WTC11 (cell line): ENCODE measurements at regions not wholly inside any gene's neighbourhood (a gene's known extent, or its start where the extent isn't known, plus 50 kb on each side); places are given as distances from the start of the nearest gene placed in this dataset.

Experiments used
- ATAC-seq: fragments of 200-7000 bp; cut with Tn5 transposase; 2 replicates; pipeline ENCODE4 v1.10.0; 2021; ENCODE audit warnings: mild to moderate bottlenecking, moderate library complexity
- CTCF ChIA-PET: fragments of 300-600 bp; sonication (Branson Sonifier 250); formaldehyde crosslinking; loops from one replicate; lab custom pipeline; 2021; ENCODE audit warnings: antibody characterized with exemption; lab: Charles Lee
- POLR2A ChIA-PET: fragments of 350-600 bp; sonication (Branson Sonifier 250); formaldehyde crosslinking; loops from one replicate; lab custom pipeline; 2021; ENCODE audit warnings: antibody characterized with exemption; lab: Charles Lee
- DNase-seq: peaks from one replicate; pipeline ENCODE4 v3.0.0; 2021; ENCODE audit warnings: low spot score
- H3K27ac Mint-ChIP-seq: 2 replicates; pipeline ENCODE4 v1.8.0; 2021; ENCODE audit warnings: mixed read lengths
- H3K27me3 Mint-ChIP-seq: 2 replicates; pipeline ENCODE4 v1.8.0; 2021; ENCODE audit warnings: low read depth, mild to moderate bottlenecking, moderate library complexity, mixed read lengths
- H3K36me3 Mint-ChIP-seq: 2 replicates; pipeline ENCODE4 v1.8.0; 2021; ENCODE audit warnings: mixed read lengths
- H3K4me1 Mint-ChIP-seq: 2 replicates; pipeline ENCODE4 v1.8.0; 2022; ENCODE audit warnings: mixed read lengths
- H3K4me3 Mint-ChIP-seq: 2 replicates; pipeline ENCODE4 v1.8.0; 2021; ENCODE audit warnings: mild to moderate bottlenecking, moderate library complexity, mixed read lengths
- H3K9me3 Mint-ChIP-seq: 2 replicates; pipeline ENCODE4 v1.8.0; 2021; ENCODE audit warnings: mixed read lengths
- ATF2 ChIP-seq: sonication (generic); formaldehyde crosslinking; IDR thresholded peaks from 2 replicates; pipeline ENCODE4 v1.8.1; 2022; ENCODE audit warnings: low read depth, missing genetic modification reagents, borderline replicate concordance
- CREM ChIP-seq: sonication (generic); formaldehyde crosslinking; IDR thresholded peaks from 2 replicates; pipeline ENCODE4 v1.8.1; 2022; ENCODE audit warnings: mild to moderate bottlenecking, missing genetic modification reagents, moderate library complexity
- E2F5 ChIP-seq: sonication (generic); formaldehyde crosslinking; IDR thresholded peaks from 2 replicates; pipeline ENCODE4 v1.8.1; 2022; ENCODE audit warnings: mild to moderate bottlenecking, moderate library complexity, missing genetic modification reagents
- EMX1 ChIP-seq: fragments of 250-450 bp; sonication (Bioruptor Pico); IDR thresholded peaks from 2 replicates; pipeline ENCODE4 v1.8.0; 2021; ENCODE audit warnings: mild to moderate bottlenecking
- ERG ChIP-seq: fragments of 250-450 bp; sonication (Bioruptor Pico); IDR thresholded peaks from 2 replicates; pipeline ENCODE4 v1.8.0; 2021; ENCODE audit warnings: mild to moderate bottlenecking
- FOXJ3 ChIP-seq: sonication (generic); formaldehyde crosslinking; IDR thresholded peaks from 2 replicates; pipeline ENCODE4 v1.9.0; 2021; ENCODE audit warnings: missing genetic modification reagents, mild to moderate bottlenecking, borderline replicate concordance
- FOXK1 ChIP-seq: sonication (generic); formaldehyde crosslinking; IDR thresholded peaks from 2 replicates; pipeline ENCODE4 v1.8.0; 2022; ENCODE audit warnings: mild to moderate bottlenecking, moderate library complexity, missing genetic modification reagents
- FOXP1 ChIP-seq: sonication (generic); formaldehyde crosslinking; IDR thresholded peaks from 2 replicates; pipeline ENCODE4 v1.8.0; 2022; ENCODE audit warnings: missing genetic modification reagents, mild to moderate bottlenecking, moderate library complexity, borderline replicate concordance
- GABPB1 ChIP-seq: sonication (generic); formaldehyde crosslinking; IDR thresholded peaks from 2 replicates; pipeline ENCODE4 v1.8.1; 2023; ENCODE audit warnings: mild to moderate bottlenecking, missing genetic modification reagents
- GRHL2 ChIP-seq: fragments of 250-450 bp; sonication (Bioruptor Pico); IDR thresholded peaks from 2 replicates; pipeline ENCODE4 v1.8.0; 2022; ENCODE audit warnings: mild to moderate bottlenecking, moderate library complexity; ENCODE audit not compliant: insufficient replicate concordance, severe bottlenecking
- HMGA2 ChIP-seq: fragments of 250-450 bp; sonication (Bioruptor Pico); IDR thresholded peaks from 2 replicates; pipeline ENCODE4 v1.4.0; 2021; ENCODE audit warnings: mild to moderate bottlenecking, moderate library complexity
- IRF1 ChIP-seq: sonication (generic); formaldehyde crosslinking; IDR thresholded peaks from 2 replicates; pipeline ENCODE4 v1.8.0; 2023; ENCODE audit warnings: missing genetic modification reagents
- JAZF1 ChIP-seq: fragments of 250-450 bp; sonication (Bioruptor Pico); IDR thresholded peaks from 2 replicates; pipeline ENCODE4 v1.9.0; 2021; ENCODE audit warnings: moderate library complexity, mild to moderate bottlenecking, inconsistent platforms
- JUN ChIP-seq: sonication (generic); formaldehyde crosslinking; IDR thresholded peaks from 2 replicates; pipeline ENCODE4 v1.8.0; 2023; ENCODE audit warnings: mild to moderate bottlenecking, missing genetic modification reagents
- KAT7 ChIP-seq: sonication (generic); formaldehyde crosslinking; IDR thresholded peaks from 2 replicates; pipeline ENCODE4 v1.8.1; 2023; ENCODE audit warnings: missing genetic modification reagents, mild to moderate bottlenecking, borderline replicate concordance
- NFE2L1 ChIP-seq: sonication (generic); formaldehyde crosslinking; IDR thresholded peaks from 2 replicates; pipeline ENCODE4 v1.8.1; 2023; ENCODE audit warnings: missing genetic modification reagents
- NFYB ChIP-seq: sonication (generic); formaldehyde crosslinking; conservative IDR thresholded peaks from 2 replicates; pipeline ENCODE4 v1.8.0; 2022; ENCODE audit warnings: low read depth, missing genetic modification reagents
- NR3C1 ChIP-seq: sonication (generic); formaldehyde crosslinking; conservative IDR thresholded peaks from 2 replicates; pipeline ENCODE4 v1.8.1; 2023; ENCODE audit warnings: low read depth, mild to moderate bottlenecking, missing genetic modification reagents
- OVOL2 ChIP-seq: fragments of 250-450 bp; sonication (Bioruptor Pico); IDR thresholded peaks from 2 replicates; pipeline ENCODE4 v1.9.0; 2021; ENCODE audit warnings: mild to moderate bottlenecking, borderline replicate concordance
- PRRX2 ChIP-seq: fragments of 250-450 bp; sonication (Bioruptor Pico); IDR thresholded peaks from 2 replicates; pipeline ENCODE4 v1.8.0; 2021; ENCODE audit warnings: mild to moderate bottlenecking
- SMAD4 ChIP-seq: sonication (generic); formaldehyde crosslinking; IDR thresholded peaks from 2 replicates; pipeline ENCODE4 v1.8.0; 2022; ENCODE audit warnings: mild to moderate bottlenecking, missing genetic modification reagents
- SOX15 ChIP-seq: fragments of 250-450 bp; sonication (Bioruptor Pico); IDR thresholded peaks from 2 replicates; pipeline ENCODE4 v1.9.0; 2021; ENCODE audit warnings: mild to moderate bottlenecking
- TCF7 ChIP-seq: sonication (generic); formaldehyde crosslinking; IDR thresholded peaks from 2 replicates; pipeline ENCODE4 v1.8.0; 2022; ENCODE audit warnings: mild to moderate bottlenecking, low read depth, missing genetic modification reagents, moderate library complexity
- TEAD4 ChIP-seq: sonication (generic); formaldehyde crosslinking; IDR thresholded peaks from 2 replicates; pipeline ENCODE4 v1.8.0; 2022; ENCODE audit warnings: mild to moderate bottlenecking, missing genetic modification reagents
- ZMAT4 ChIP-seq: fragments of 250-450 bp; sonication (Bioruptor Pico); IDR thresholded peaks from 2 replicates; pipeline ENCODE4 v1.9.0; 2021; ENCODE audit warnings: mild to moderate bottlenecking
- ZNF396 ChIP-seq: fragments of 250-450 bp; sonication (Bioruptor Pico); IDR thresholded peaks from 2 replicates; pipeline ENCODE4 v1.8.0; 2021; ENCODE audit warnings: mild to moderate bottlenecking, moderate library complexity, borderline replicate concordance
- ZNF425 ChIP-seq: fragments of 250-450 bp; sonication (Bioruptor Pico); conservative IDR thresholded peaks from 2 replicates; pipeline ENCODE4 v1.9.0; 2021; ENCODE audit warnings: mild to moderate bottlenecking
- ZNF512 ChIP-seq: sonication (generic); formaldehyde crosslinking; IDR thresholded peaks from 2 replicates; pipeline ENCODE4 v1.8.1; 2022; ENCODE audit warnings: missing genetic modification reagents, borderline replicate concordance

GRCh38 chr7:109354552-109354951, 784.9 kb downstream of the DNAJB9 start:
- Mint-ChIP-seq H3K9me3 (no peaks in the 10 kb centered on the region), H3K4me3 (no peak overlapping the region), H3K27me3 (no peaks in the 10 kb centered on the region), H3K27ac (no peak overlapping the region), H3K36me3 (no peaks in the 10 kb centered on the region), H3K4me1 (no peaks in the 10 kb centered on the region)
- DNase-seq (no peak), ATAC-seq (no peak)
- TF ChIP-seq E2F5 (CRISPR knock-in tag): no peak
- no peak for TF ChIP-seq IRF1 (CRISPR knock-in tag)
- no peak for TF ChIP-seq OVOL2
- peak; percentile 96; the same call in 1 of the 2 replicates for TF ChIP-seq HMGA2 (CRISPR knock-in tag)
- ChIA-PET POLR2A (no interaction called here), CTCF (no interaction called here)

GRCh38 chr7:109375823-109376222, 806.1 kb downstream of the DNAJB9 start:
- H3K27me3 Mint-ChIP-seq: no peaks in the 10 kb centered on the region
- H3K27ac Mint-ChIP-seq: no peak overlapping the region
- no peaks in the 10 kb centered on the region for H3K36me3 Mint-ChIP-seq
- no peak overlapping the region for H3K4me3 Mint-ChIP-seq
- H3K4me1 Mint-ChIP-seq: no peaks in the 10 kb centered on the region
- no peaks in the 10 kb centered on the region for H3K9me3 Mint-ChIP-seq
- ATAC-seq (no peak), DNase-seq (no peak)
- CTCF ChIA-PET: no interaction called here
- POLR2A ChIA-PET: no interaction called here
- no peak for TF ChIP-seq KAT7 (CRISPR knock-in tag)
- no peak for TF ChIP-seq GRHL2
- no peak for TF ChIP-seq NFYB (CRISPR knock-in tag)
- TF ChIP-seq JUN (CRISPR knock-in tag): no peak
- TF ChIP-seq FOXK1 (CRISPR knock-in tag): no peak
- no peak for TF ChIP-seq FOXP1 (CRISPR knock-in tag)
- TF ChIP-seq CREM (CRISPR knock-in tag): no peak
- TF ChIP-seq EMX1 (CRISPR knock-in tag): no peak
- no peak for TF ChIP-seq PRRX2 (CRISPR knock-in tag)

GRCh38 chr7:109376576-109376975, 806.9 kb downstream of the DNAJB9 start:
- Mint-ChIP-seq H3K36me3 (no peaks in the 10 kb centered on the region), H3K9me3 (no peaks in the 10 kb centered on the region), H3K4me1 (no peaks in the 10 kb centered on the region), H3K27me3 (no peaks in the 10 kb centered on the region), H3K4me3 (no peak overlapping the region), H3K27ac (no peak overlapping the region)
- ChIA-PET CTCF (no interaction called here), POLR2A (no interaction called here)
- no peak for DNase-seq
- ATAC-seq: no peak
- TF ChIP-seq NR3C1 (no peak), ZNF512 (CRISPR knock-in tag) (no peak), NFE2L1 (CRISPR knock-in tag) (no peak), SOX15 (CRISPR knock-in tag) (no peak), TCF7 (CRISPR knock-in tag) (no peak), CREM (CRISPR knock-in tag) (no peak), TEAD4 (CRISPR knock-in tag) (no peak), JAZF1 (CRISPR knock-in tag) (no peak), FOXJ3 (no peak), SMAD4 (CRISPR knock-in tag) (no peak), GABPB1 (CRISPR knock-in tag) (no peak), ATF2 (CRISPR knock-in tag) (no peak), ZNF396 (CRISPR knock-in tag) (no peak), ZMAT4 (no peak), ERG (CRISPR knock-in tag) (no peak), ZNF425 (no peak)
